HG02610 (cell line): ENCODE measurements at regions not wholly inside any gene's neighbourhood (a gene's known extent, or its start where the extent isn't known, plus 50 kb on each side); places are given as distances from the start of the nearest gene placed in this dataset.
A peak's percentile ranks its signal among the peaks of the same experiment; 100 is the strongest.

ENCODE experiments used
- ATAC-seq: cut with Tn5 transposase; IDR thresholded peaks from one replicate; pipeline ENCODE4 v1.9.1; 2021; ENCODE audit warnings: mild to moderate bottlenecking, moderate library complexity; ENCODE audit not compliant: unreplicated experiment

GRCh38 chr5:26828294-26828693 lies 210.1 kb downstream of the CDH9 start:
- no peak for ATAC-seq

GRCh38 chr5:26813235-26813634 lies 225.2 kb downstream of the CDH9 start:
- ATAC-seq: no peak

- ATAC-seq: no peak
These were observed 225.7 kb downstream of the CDH9 start for GRCh38 chr5:26812714-26813113.

GRCh38 chr5:26807231-26808199 lies 230.9 kb downstream of the CDH9 start:
- ATAC-seq: no peak

GRCh38 chr5:26805076-26805475 lies 233.3 kb downstream of the CDH9 start:
- ATAC-seq: no peak

GRCh38 chr5:26802944-26803343 lies 235.4 kb downstream of the CDH9 start:
- ATAC-seq: no peak

GRCh38 chr5:26791433-26791832 lies 247.0 kb downstream of the CDH9 start:
- ATAC-seq: no peak

GRCh38 chr5:26791021-26791420 lies 247.4 kb downstream of the CDH9 start:
- no peak for ATAC-seq

- ATAC-seq: no peak
These were observed 275.2 kb downstream of the CDH9 start for GRCh38 chr5:26763215-26763614.

- ATAC-seq: no peak
These were observed 276.9 kb downstream of the CDH9 start for GRCh38 chr5:26761446-26761845.

GRCh38 chr5:26761045-26761444 lies 277.3 kb downstream of the CDH9 start:
- ATAC-seq: no peak

- no peak for ATAC-seq
These were observed 280.4 kb downstream of the CDH9 start for GRCh38 chr5:26757941-26758340.

- no peak for ATAC-seq
These were observed 288.6 kb downstream of the CDH9 start for GRCh38 chr5:26749829-26750228.

- no peak for ATAC-seq
These were observed 298.2 kb downstream of the CDH9 start for GRCh38 chr5:26740182-26740581.

- ATAC-seq: no peak
These were observed 300.8 kb downstream of the CDH9 start for GRCh38 chr5:26737348-26738265.

GRCh38 chr5:26727916-26728315 lies 310.5 kb downstream of the CDH9 start:
- no peak for ATAC-seq

GRCh38 chr5:26719803-26720202 lies 318.6 kb downstream of the CDH9 start:
- no peak for ATAC-seq

- ATAC-seq: peak; percentile 86
These were observed 337.5 kb downstream of the CDH9 start for GRCh38 chr5:26700759-26701384.

GRCh38 chr5:26692952-26693351 lies 345.4 kb downstream of the CDH9 start:
- no peak for ATAC-seq

- no peak for ATAC-seq
These were observed 346.9 kb downstream of the CDH9 start for GRCh38 chr5:26691486-26691885.

- no peak for ATAC-seq
These were observed 347.9 kb downstream of the CDH9 start for GRCh38 chr5:26690511-26690910.
